HG03108 (cell line): ENCODE measurements at regions not wholly inside any gene's neighbourhood (a gene's known extent, or its start where the extent isn't known, plus 50 kb on each side); places are given as distances from the start of the nearest gene placed in this dataset.
"Not testable (repeated sequence)": the region's sequence is repeated elsewhere in the genome, so short reads cannot be mapped to it uniquely, and the experiment has no call there.

Experiments
- ATAC-seq: cut with Tn5 transposase; IDR thresholded peaks from one replicate; pipeline ENCODE4 v1.9.1; 2021; ENCODE audit warnings: moderate library complexity; ENCODE audit not compliant: unreplicated experiment

GRCh38 chr13:46467694-46468093 is 80.6 kb upstream of the RUBCNL start:
- not testable (repeated sequence) for ATAC-seq

GRCh38 chr13:46466074-46466473 is 79.0 kb upstream of the RUBCNL start:
- not testable (repeated sequence) for ATAC-seq

- no peak for ATAC-seq
Measured at GRCh38 chr13:46463719-46464118, 76.7 kb upstream of the RUBCNL start.

GRCh38 chr13:46460223-46460622 is 73.2 kb upstream of the RUBCNL start:
- not testable (repeated sequence) for ATAC-seq

- not testable (repeated sequence) for ATAC-seq
Measured at GRCh38 chr13:46457255-46457654, 70.2 kb upstream of the RUBCNL start.

GRCh38 chr13:46455924-46456323 is 68.9 kb upstream of the RUBCNL start:
- peak; percentile 66 for ATAC-seq

- not testable (repeated sequence) for ATAC-seq
Measured at GRCh38 chr13:46451145-46451544, 64.1 kb upstream of the RUBCNL start.

- not testable (repeated sequence) for ATAC-seq
Measured at GRCh38 chr13:46449949-46450348, 62.9 kb upstream of the RUBCNL start.

GRCh38 chr13:46448148-46448547 is 61.1 kb upstream of the RUBCNL start:
- not testable (repeated sequence) for ATAC-seq

GRCh38 chr13:46437808-46438404 is 50.9 kb upstream of the RUBCNL start:
- not testable (repeated sequence) for ATAC-seq
